HUES6 (cell line): ENCODE measurements at regions not wholly inside any gene's neighbourhood (a gene's known extent, or its start where the extent isn't known, plus 50 kb on each side); places are given as distances from the start of the nearest gene placed in this dataset.
"Not testable (repeated sequence)": the region's sequence is repeated elsewhere in the genome, so short reads cannot be mapped to it uniquely, and the experiment has no call there.

Source experiments
- H3K27ac ChIP-seq: 2 replicates; pipeline ENCODE4 v1.7.0; 2013; ENCODE audit warnings: low read depth, mild to moderate bottlenecking, low read length, inconsistent platforms
- H3K27me3 ChIP-seq: 2 replicates; pipeline ENCODE4 v1.6.1; 2013; ENCODE audit warnings: low read length; ENCODE audit not compliant: control insufficient read depth, insufficient read depth
- H3K36me3 ChIP-seq: 2 replicates; pipeline ENCODE4 v1.6.1; 2013; ENCODE audit warnings: low read length; ENCODE audit not compliant: control insufficient read depth, insufficient read depth
- H3K4me1 ChIP-seq: 2 replicates; pipeline ENCODE4 v1.6.1; 2013; ENCODE audit warnings: low read length; ENCODE audit not compliant: control insufficient read depth, insufficient read depth
- H3K4me3 ChIP-seq: 2 replicates; pipeline ENCODE4 v1.5.1; 2013; ENCODE audit warnings: low read depth, low read length
- H3K9ac ChIP-seq: one replicate; pipeline ENCODE4 v1.6.1; 2013; ENCODE audit warnings: mild to moderate bottlenecking, low read length
- H3K9me3 ChIP-seq: 2 replicates; pipeline ENCODE4 v1.6.1; 2013; ENCODE audit warnings: low read depth, low read length; ENCODE audit not compliant: control insufficient read depth, insufficient read depth

DNA sequence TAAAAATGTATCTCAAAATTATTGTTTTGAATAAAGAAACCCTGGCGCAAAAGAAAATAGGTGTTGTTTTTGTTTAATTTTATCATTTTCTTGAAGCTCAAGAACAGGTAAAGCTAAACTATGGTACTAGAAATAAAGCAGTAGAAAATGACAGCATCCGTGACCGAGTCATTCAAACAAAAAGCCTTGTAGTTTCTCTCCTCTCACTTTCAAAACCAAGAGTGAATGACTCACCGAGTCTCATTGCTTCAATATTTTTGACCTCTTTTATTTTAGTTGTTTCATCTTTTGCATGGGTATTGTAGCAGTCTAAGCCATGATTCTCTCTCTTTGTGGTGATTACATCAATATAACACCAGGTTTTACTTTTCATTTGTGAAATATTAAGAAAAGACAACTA is 396.5 kb downstream of the POM121L12 start:
- Histone ChIP-seq H3K4me1 (no peaks in the 10 kb centered on the region), H3K36me3 (no peaks in the 10 kb centered on the region), H3K27me3 (no peaks in the 10 kb centered on the region), H3K27ac (no peak overlapping the region), H3K4me3 (no peak overlapping the region), H3K9ac (no peak overlapping the region), H3K9me3 (0 out of 2 replicates have a peak, but pooled peaks cover 3% of the 10 kb centered on the region)

- Histone ChIP-seq H3K9me3 (no peaks in the 10 kb centered on the region), H3K4me1 (no peaks in the 10 kb centered on the region), H3K27ac (no peak overlapping the region), H3K4me3 (no peak overlapping the region), H3K27me3 (no peaks in the 10 kb centered on the region), H3K36me3 (no peaks in the 10 kb centered on the region), H3K9ac (no peak overlapping the region)
Observed at GRCh38 chr7:53437336-53437735, 401.9 kb downstream of the POM121L12 start.

DNA sequence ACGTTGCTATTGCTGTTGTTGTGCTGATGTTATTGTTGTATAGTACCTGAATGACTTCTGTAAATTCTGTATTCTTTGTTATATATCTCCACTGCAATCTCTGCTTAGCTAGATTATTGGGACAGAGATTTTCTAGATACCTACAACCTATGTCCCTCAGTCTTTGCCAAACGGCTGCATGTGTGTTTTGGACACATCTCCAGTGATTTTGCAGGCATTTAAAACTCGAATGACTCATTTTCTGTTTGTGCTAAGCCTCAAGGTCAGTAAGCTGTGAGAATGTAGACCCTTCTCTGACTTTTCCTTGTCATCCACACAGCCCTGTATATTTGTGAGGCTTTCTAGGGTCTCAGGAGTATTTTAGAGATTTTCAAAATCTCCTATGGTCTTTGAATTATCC is 410.7 kb downstream of the POM121L12 start:
- Histone ChIP-seq H3K4me1 (no peaks in the 10 kb centered on the region), H3K9me3 (no peaks in the 10 kb centered on the region), H3K4me3 (no peak overlapping the region), H3K27ac (no peak overlapping the region), H3K9ac (no peak overlapping the region), H3K36me3 (no peaks in the 10 kb centered on the region), H3K27me3 (no peaks in the 10 kb centered on the region)

DNA sequence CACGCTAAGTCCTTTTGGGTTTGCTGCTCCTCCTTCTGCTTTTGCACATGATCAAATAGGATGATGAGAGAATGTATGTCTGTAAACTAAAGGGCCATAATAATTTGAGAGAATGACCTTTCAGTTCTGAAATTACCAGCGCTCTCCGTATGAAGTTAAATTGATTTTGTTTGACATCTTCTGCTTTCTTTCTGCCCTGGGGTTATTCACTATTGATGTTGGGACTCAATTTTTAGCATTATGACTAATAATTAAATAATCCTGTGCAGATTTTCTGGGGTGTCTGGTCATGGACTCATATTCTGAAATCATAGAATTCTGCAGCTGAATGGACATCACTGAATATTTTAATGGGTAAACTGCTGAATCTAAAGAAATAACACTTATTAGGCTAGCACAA is 423.2 kb downstream of the POM121L12 start:
- no peak overlapping the region for H3K27ac ChIP-seq
- no peak overlapping the region for H3K4me3 ChIP-seq
- H3K4me1 ChIP-seq: no peaks in the 10 kb centered on the region
- H3K9me3 ChIP-seq: no peaks in the 10 kb centered on the region
- no peaks in the 10 kb centered on the region for H3K27me3 ChIP-seq
- no peak overlapping the region for H3K9ac ChIP-seq
- H3K36me3 ChIP-seq: no peaks in the 10 kb centered on the region

DNA sequence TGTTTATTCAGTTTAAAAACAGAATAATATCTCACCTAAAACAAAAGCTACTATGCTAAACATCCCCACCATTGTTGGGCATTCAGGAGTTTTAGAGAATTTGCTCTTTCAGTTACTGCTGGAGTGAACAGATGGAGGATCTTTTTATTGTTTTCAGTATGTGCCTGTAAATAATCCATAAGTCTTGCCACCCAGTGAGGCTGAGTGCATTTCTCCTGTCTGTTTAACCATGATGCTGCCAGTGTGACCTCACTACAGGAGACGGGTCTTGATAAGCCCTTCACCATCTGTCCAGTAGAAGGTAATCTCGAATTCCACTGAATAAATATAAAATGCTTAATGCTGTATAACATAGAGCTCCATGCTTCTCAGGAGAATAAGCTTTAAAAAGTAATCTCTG is 430.9 kb downstream of the POM121L12 start:
- Histone ChIP-seq H3K27ac (no peak overlapping the region), H3K27me3 (no peaks in the 10 kb centered on the region), H3K9ac (no peak overlapping the region), H3K4me3 (no peak overlapping the region), H3K36me3 (no peaks in the 10 kb centered on the region), H3K9me3 (no peaks in the 10 kb centered on the region), H3K4me1 (no peaks in the 10 kb centered on the region)

- Histone ChIP-seq H3K27ac (no peak overlapping the region), H3K4me3 (no peak overlapping the region), H3K27me3 (no peaks in the 10 kb centered on the region), H3K9me3 (no peaks in the 10 kb centered on the region), H3K4me1 (no peaks in the 10 kb centered on the region), H3K9ac (no peak overlapping the region), H3K36me3 (no peaks in the 10 kb centered on the region)
Observed at GRCh38 chr7:53470336-53470970, 435.0 kb downstream of the POM121L12 start.

GRCh38 chr7:53473371-53473770 is 437.9 kb downstream of the POM121L12 start:
- Histone ChIP-seq H3K27ac (no peak overlapping the region), H3K9ac (no peak overlapping the region), H3K27me3 (no peaks in the 10 kb centered on the region), H3K9me3 (no peaks in the 10 kb centered on the region), H3K4me3 (no peak overlapping the region), H3K4me1 (no peaks in the 10 kb centered on the region), H3K36me3 (no peaks in the 10 kb centered on the region)

DNA sequence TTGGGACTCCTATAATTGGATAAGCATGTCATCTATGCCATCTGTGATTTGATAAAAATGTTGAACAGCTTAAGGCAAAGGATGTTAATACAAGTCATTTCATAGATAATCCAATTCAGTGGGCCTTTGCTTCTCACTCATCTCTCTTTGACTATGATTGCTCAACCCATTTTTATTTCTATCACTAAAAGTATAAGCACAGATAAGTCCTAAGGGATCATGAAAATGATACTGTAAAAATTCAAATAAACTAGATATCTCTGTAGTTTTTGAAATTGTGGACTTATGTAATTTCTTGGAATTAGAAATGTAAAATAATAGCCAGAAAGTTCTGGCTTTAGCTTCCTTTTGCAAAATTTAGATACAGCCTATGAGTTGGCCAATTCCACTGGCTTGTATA is 440.3 kb downstream of the POM121L12 start:
- Histone ChIP-seq H3K27ac (no peak overlapping the region), H3K27me3 (no peaks in the 10 kb centered on the region), H3K36me3 (no peaks in the 10 kb centered on the region), H3K4me1 (no peaks in the 10 kb centered on the region), H3K9me3 (no peaks in the 10 kb centered on the region), H3K4me3 (no peak overlapping the region), H3K9ac (no peak overlapping the region)

- Histone ChIP-seq H3K9me3 (no peaks in the 10 kb centered on the region), H3K27me3 (no peaks in the 10 kb centered on the region), H3K4me1 (no peaks in the 10 kb centered on the region), H3K27ac (no peak overlapping the region), H3K9ac (no peak overlapping the region), H3K36me3 (no peaks in the 10 kb centered on the region), H3K4me3 (no peak overlapping the region)
Observed at GRCh38 chr7:53476566-53476965, 441.1 kb downstream of the POM121L12 start.

GRCh38 chr7:53485354-53485753 is 449.9 kb downstream of the POM121L12 start:
- Histone ChIP-seq H3K9ac (no peak overlapping the region), H3K9me3 (no peaks in the 10 kb centered on the region)

DNA sequence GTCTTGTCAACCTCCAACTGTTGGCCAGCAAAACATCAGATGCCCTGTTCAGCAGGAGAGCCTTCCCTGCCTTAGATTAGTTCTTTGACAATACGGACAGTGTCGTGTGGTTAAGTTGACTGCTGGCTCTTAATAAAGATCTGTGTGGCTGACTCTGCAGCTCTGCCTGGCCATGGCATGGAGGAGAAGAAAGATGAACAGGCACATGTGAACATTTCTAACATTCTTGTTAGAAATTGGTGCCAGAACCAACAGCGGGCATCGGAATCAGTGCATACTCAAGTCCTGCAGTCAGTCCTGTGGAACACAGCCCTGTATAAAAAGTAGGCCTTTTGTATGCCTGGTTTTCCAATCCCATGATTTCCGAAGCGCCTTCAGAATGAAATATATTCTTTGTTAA is 455.6 kb downstream of the POM121L12 start:
- no peaks in the 10 kb centered on the region for H3K9me3 ChIP-seq
- H3K4me3 ChIP-seq: no peak overlapping the region
- H3K27me3 ChIP-seq: no peaks in the 10 kb centered on the region
- no peaks in the 10 kb centered on the region for H3K4me1 ChIP-seq
- H3K9ac ChIP-seq: no peak overlapping the region
- H3K27ac ChIP-seq: no peak overlapping the region
- H3K36me3 ChIP-seq: no peaks in the 10 kb centered on the region

More at GRCh38 chr7:53485354-53485753, 449.9 kb downstream of the POM121L12 start:
- Histone ChIP-seq H3K4me1 (no peaks in the 10 kb centered on the region), H3K4me3 (no peak overlapping the region), H3K36me3 (no peaks in the 10 kb centered on the region), H3K27ac (no peak overlapping the region), H3K27me3 (no peaks in the 10 kb centered on the region)

DNA sequence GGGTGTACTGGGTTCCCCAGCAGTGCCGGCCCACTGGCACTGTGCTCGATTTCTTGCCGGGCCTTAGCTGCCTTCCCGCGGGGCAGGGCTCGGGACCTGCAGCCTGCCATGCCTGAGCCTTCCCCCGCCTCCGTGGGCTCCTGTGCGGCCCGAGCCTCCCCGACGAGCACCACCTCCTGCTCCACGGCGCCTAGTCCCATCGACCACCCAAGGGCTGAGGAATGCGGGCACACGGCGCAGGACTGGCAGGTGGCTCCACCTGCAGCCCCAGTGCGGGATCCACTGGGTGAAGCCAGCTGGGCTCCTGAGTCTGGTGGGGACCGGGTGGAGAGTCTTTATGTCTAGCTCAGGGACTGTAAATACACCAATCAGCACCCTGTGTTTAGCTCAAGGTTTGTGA is 459.7 kb downstream of the POM121L12 start:
- H3K9me3 ChIP-seq, H3K27me3 ChIP-seq, H3K36me3 ChIP-seq, H3K9ac ChIP-seq, H3K27ac ChIP-seq, H3K4me3 ChIP-seq, H3K4me1 ChIP-seq: not testable (repeated sequence)
